ENCODE measurements at regions not wholly inside any gene's neighbourhood (a gene's known extent, or its start where the extent isn't known, plus 50 kb on each side); places are given as distances from the start of the nearest gene placed in this dataset.

GRCh38 chr15:37595426-37595970 lies 338.9 kb upstream of the TMCO5A start:
- H3K36me3 ChIP-seq (ENCODE audit: insufficient read depth), result no peaks in the 10 kb centered on the region
- peaks cover 2% of the 10 kb centered on the region; the same call in 1 of the 3 replicates for H3K4me1 Mint-ChIP-seq
- no peaks in the 10 kb centered on the region for H3F3A ChIP-seq (replicated peaks; ENCODE audit: low read depth)
- H3K4me3 Mint-ChIP-seq, result no peak overlapping the region
- no peak overlapping the region for H3K27ac ChIP-seq (ENCODE audit: low read depth)
- no peak overlapping the region for H3K27ac Mint-ChIP-seq
- peaks cover 2% of the 10 kb centered on the region for H3K27me3 Mint-ChIP-seq (ENCODE audit: insufficient read depth, low read depth, poor library complexity)
- H2AFZ ChIP-seq, result 0 out of 2 replicates have a peak overlapping the region, but pooled peaks have one; percentile 56
- no peaks in the 10 kb centered on the region for H4K20me1 ChIP-seq (replicated peaks; ENCODE audit: insufficient read depth)
- no peaks in the 10 kb centered on the region for H3K9me3 Mint-ChIP-seq
- H3K4me3 ChIP-seq, result no peak overlapping the region
- no peak for TF ChIP-seq REST (IDR thresholded peaks at IDR 0.05; ENCODE audit: unreplicated experiment)
- no peak for TF ChIP-seq NANOG (IDR thresholded peaks at IDR 0.05; ENCODE audit: borderline replicate concordance)
- no peak for TF ChIP-seq ZNF331 (CRISPR knock-in tag; IDR thresholded peaks at IDR 0.05; ENCODE audit: low read depth)
- TF ChIP-seq JUNB (IDR thresholded peaks at IDR 0.05; ENCODE audit: unreplicated experiment), result no peak
- TF ChIP-seq ZNF462 (CRISPR knock-in tag; IDR thresholded peaks at IDR 0.05), result no peak
- no peak for TF ChIP-seq ETS1 (IDR thresholded peaks at IDR 0.05)
- no peak for TF ChIP-seq STAT1 (IDR thresholded peaks at IDR 0.05; ENCODE audit: unreplicated experiment)
- H3K9me2 ChIP-seq (ENCODE audit: insufficient read depth), result no peaks in the 10 kb centered on the region
- H3K27me3 ChIP-seq (ENCODE audit: insufficient read depth), result no peaks in the 10 kb centered on the region
- no peak for DNase-seq (ENCODE audit: low spot score)
- no peaks in the 10 kb centered on the region for H3K79me2 ChIP-seq (replicated peaks; ENCODE audit: insufficient read depth)
- no peaks in the 10 kb centered on the region for H3K4me1 ChIP-seq (ENCODE audit: insufficient read depth)
- H3K36me3 Mint-ChIP-seq (ENCODE audit: low read depth), result no peaks in the 10 kb centered on the region
- ATAC-seq, result no peak
- H3K4me2 ChIP-seq, result no peak overlapping the region

Measured in GM23338 (cell line).